Pancreas (tissue), 10 donors: ENCODE measurements at regions not wholly inside any gene's neighbourhood (a gene's known extent, or its start where the extent isn't known, plus 50 kb on each side); places are given as distances from the start of the nearest gene placed in this dataset.
"Not testable (repeated sequence)": the region's sequence is repeated elsewhere in the genome, so short reads cannot be mapped to it uniquely, and the experiment has no call there.

ENCODE experiments used
- ATAC-seq, 4 donors: fragments of 200-7000 bp; cut with Tn5 transposase; one replicate each; pipeline versions ENCODE4 v1.8.0 to v1.9.1; 2020; ENCODE audit warnings: mild to moderate bottlenecking in 4 of 4, moderate library complexity in 4 of 4
- DNase-seq, 6 donors: peaks; one replicate each; pipeline ENCODE4 v3.0.0-alpha.2; 2020
- FAIRE-seq: peaks from 2 replicates; lab custom pipeline; 2012; peaks lifted over from hg19 to GRCh38; lab: Jason Lieb, UNC
- H3K27ac ChIP-seq, 4 donors: fragments of 200-600 bp; sonication (generic); 1 replicate in 3 of 4; 2 replicates in 1 of 4; pipeline versions ENCODE4 v1.5.0 to v1.8.0; 2020
- H3K27me3 ChIP-seq, 4 donors: fragments of 200-600 bp; one replicate each; pipeline ENCODE4 v1.8.0; 2021
- H3K36me3 ChIP-seq, 3 donors: fragments of 200-600 bp; sonication (generic) in 1 of 3; one replicate each; pipeline versions ENCODE4 v1.5.0 to v1.8.0; 2020 to 2021
- H3K4me1 ChIP-seq, 3 donors: fragments of 200-600 bp; one replicate each; pipeline ENCODE4 v1.8.0; 2021
- H3K4me3 ChIP-seq, 4 donors: fragments of 200-600 bp; sonication (generic) in 2 of 4; one replicate each; pipeline versions ENCODE4 v1.5.0 to v1.8.0; 2020 to 2021
- H3K9me3 ChIP-seq, 4 donors: fragments of 200-600 bp; one replicate each; pipeline ENCODE4 v1.8.0; 2021
- CTCF ChIP-seq, 4 donors: fragments of 200-600 bp; sonication (generic) in 3 of 4; IDR thresholded peaks; one replicate each; pipeline versions ENCODE4 v1.5.0 to v1.8.0; 2021; ENCODE audit warnings: antibody characterized with exemption in 4 of 4
- WGBS, 2 donors: extraction: QIAGEN DNeasy Blood & Tissue Kit; methylation state at CpG; one replicate each; pipeline ENCODE4 v1.1.7; 2013; 5-methylcytosine and 5-hydroxymethylcytosine counted together
- intact Hi-C, 3 donors: fragments of 100-400 bp; cut with DNase I; formaldehyde crosslinking; loops; one replicate each; pipeline versions ENCODE4 v1.11.1 to v1.14.2; 2022
- donor health status: healthy with polysubstance abuse.
- donor health status: DM: no; HTN: no; CAD: no; lungs with moderate emphysema.
- donor health status: DM: no; HTN: no; CAD: no.
- donor health status: control.
- donor health status: control.
- donor health status: Bipolar disorder and iron deficiency.
- donor health status: DM: yes; HTN: yes; CAD: no.
- donor health status: DM: no; HTN: no; CAD: no.
- donor health status: DM: no; HTN: no; CAD: no.
- donor health status: DM: yes; HTN: yes; CAD: no.

GRCh38 chr17:5897275-5897911, 172.8 kb upstream of the WSCD1 start:
- H3K27me3 ChIP-seq: no peaks in the 10 kb centered on the region
- FAIRE-seq: no peak
- H3K4me1 ChIP-seq: no peaks in the 10 kb centered on the region
- no peak for TF ChIP-seq CTCF (IDR thresholded peaks at IDR 0.05)
- 9 to 11% methylated on average over 14 of the region's 14 CpGs for WGBS, 2 donors
- DNase-seq: no peak
- no peak overlapping the region for H3K27ac ChIP-seq
- H3K9me3 ChIP-seq: no peaks in the 10 kb centered on the region
- no peaks in the 10 kb centered on the region for H3K36me3 ChIP-seq
- H3K4me3 ChIP-seq: no peak overlapping the region
- no peak for ATAC-seq
- intact Hi-C loops: no loop called here

- H3K4me1 ChIP-seq, ATAC-seq, H3K36me3 ChIP-seq, DNase-seq, H3K4me3 ChIP-seq, H3K27me3 ChIP-seq, intact Hi-C loops, FAIRE-seq, H3K9me3 ChIP-seq, H3K27ac ChIP-seq: not testable (repeated sequence)
- WGBS, 2 donors: 56 to 64% methylated on average over 7 to 8 of the region's 8 CpGs
Measured at GRCh38 chr17:5897981-5898380, 172.2 kb upstream of the WSCD1 start.

- Histone ChIP-seq H3K36me3 (no peaks in the 10 kb centered on the region), H3K9me3 (no peaks in the 10 kb centered on the region), H3K4me1 (no peaks in the 10 kb centered on the region), H3K27ac (no peak overlapping the region), H3K4me3 (no peak overlapping the region), H3K27me3 (no peaks in the 10 kb centered on the region)
- intact Hi-C loops: no loop called here
- WGBS, 2 donors: 77 to 89% methylated on average over 8 of the region's 8 CpGs
- no peak for ATAC-seq
- FAIRE-seq: no peak
- TF ChIP-seq CTCF (IDR thresholded peaks at IDR 0.05): no peak
- no peak for DNase-seq
Measured at GRCh38 chr17:5898406-5898805, 171.8 kb upstream of the WSCD1 start.

- intact Hi-C loops: no loop called here
- ATAC-seq (no peak), FAIRE-seq (no peak), DNase-seq (no peak)
- H3K9me3 ChIP-seq: no peaks in the 10 kb centered on the region
- TF ChIP-seq CTCF (IDR thresholded peaks at IDR 0.05): no peak
- H3K27me3 ChIP-seq: peaks cover 0 to 6% (median 0%) of the 10 kb centered on the region in 4 donors
- no peak overlapping the region for H3K27ac ChIP-seq
- H3K36me3 ChIP-seq: no peaks in the 10 kb centered on the region
- H3K4me3 ChIP-seq: no peak overlapping the region
- WGBS, 2 donors: 73 to 74% methylated on average over 12 of the region's 12 CpGs
- H3K4me1 ChIP-seq: no peaks in the 10 kb centered on the region
Measured at GRCh38 chr17:5899496-5900195, 170.5 kb upstream of the WSCD1 start.

GRCh38 chr17:5901731-5902130, 168.4 kb upstream of the WSCD1 start:
- TF ChIP-seq CTCF (IDR thresholded peaks at IDR 0.05): no peak
- 52 to 58% methylated on average over 6 of the region's 6 CpGs for WGBS, 2 donors
- Histone ChIP-seq H3K4me1 (no peaks in the 10 kb centered on the region), H3K27me3 (peaks cover 0 to 6% (median 0%) of the 10 kb centered on the region in 4 donors), H3K27ac (no peak overlapping the region), H3K9me3 (no peaks in the 10 kb centered on the region), H3K4me3 (no peak overlapping the region), H3K36me3 (no peaks in the 10 kb centered on the region)
- FAIRE-seq (no peak), DNase-seq (no peak), ATAC-seq (no peak)
- intact Hi-C loops: no loop called here
